Endothelial cell of umbilical vein (primary cell): ENCODE measurements at regions not wholly inside any gene's neighbourhood (a gene's known extent, or its start where the extent isn't known, plus 50 kb on each side); places are given as distances from the start of the nearest gene placed in this dataset.

Experiments used
- BruUV-seq: library from RNA; stranded (reverse); fragments of 400-500 nt; replicated peaks from 2 replicates; lab custom pipeline; 2021; lab: Mats Ljungman, UMichigan
- CTCF ChIA-PET: fragments of 300-600, 350-600 bp; sonication (Branson Sonifier 250); formaldehyde crosslinking; loops from one replicate; lab custom pipeline; 2021; ENCODE audit warnings: antibody characterized with exemption, inconsistent platforms; lab: Charles Lee
- POLR2A ChIA-PET: fragments of 300-600, 350-600 bp; sonication (Branson Sonifier 250); formaldehyde crosslinking; loops from one replicate; lab custom pipeline; 2021; ENCODE audit warnings: antibody characterized with exemption, inconsistent platforms; lab: Charles Lee
- DNase-seq: peaks from one replicate; pipeline ENCODE4 v3.0.0-alpha.2; 2011; ENCODE audit warnings: low read depth, low spot score
- FAIRE-seq: peaks from 2 replicates; lab custom pipeline; 2011; peaks lifted over from hg19 to GRCh38; lab: Jason Lieb, UNC
- H2AFZ ChIP-seq: 2 replicates; pipeline ENCODE4 v1.6.0; 2012; ENCODE audit warnings: low read depth, low read length, control low read depth, inconsistent platforms
- H3K27ac ChIP-seq: 2 replicates; pipeline ENCODE4 v1.5.1; 2011; ENCODE audit warnings: low read depth, mild to moderate bottlenecking, control low read depth, low read length, moderate library complexity; ENCODE audit not compliant: insufficient read depth
- H3K27me3 ChIP-seq, 2 experiments: 2 replicates each; pipeline versions ENCODE4 v1.6.0 to v1.6.1; 2011; ENCODE audit warnings: low read length in 2 of 2, mixed read lengths in 1 of 2; ENCODE audit not compliant: control insufficient read depth in 2 of 2, insufficient read depth in 2 of 2
- H3K36me3 ChIP-seq, 2 experiments: 2 replicates in 1 of 2; 3 replicates in 1 of 2; pipeline ENCODE4 v1.5.1; 2011; ENCODE audit warnings: low read length in 2 of 2, mild to moderate bottlenecking in 1 of 2, moderate library complexity in 1 of 2; ENCODE audit not compliant: control insufficient read depth in 2 of 2, insufficient read depth in 2 of 2; ENCODE audit errors: extremely low read depth in 1 of 2
- H3K4me1 ChIP-seq: 3 replicates; pipeline ENCODE4 v1.5.1; 2011; ENCODE audit warnings: mild to moderate bottlenecking, low read length; ENCODE audit not compliant: control insufficient read depth, insufficient read depth; ENCODE audit errors: extremely low read depth
- H3K4me2 ChIP-seq: 2 replicates; pipeline ENCODE4 v1.6.1; 2011; ENCODE audit warnings: low read length, control low read depth, mixed read lengths; ENCODE audit not compliant: insufficient read depth
- H3K4me3 ChIP-seq, 3 experiments: fragments of 200-600 bp in 1 of 3; sonication (generic), shearing (Covaris generic) in 1 of 3; replicated peaks in 1 of 3; 2 replicates each; pipeline ENCODE4 v1.5.1; 2011 to 2016; ENCODE audit warnings: control low read depth in 3 of 3, low read length in 3 of 3, mild to moderate bottlenecking in 2 of 3, inconsistent platforms in 1 of 3, low read depth in 1 of 3, moderate library complexity in 1 of 3; ENCODE audit not compliant: insufficient read depth in 1 of 3
- H3K79me2 ChIP-seq: 2 replicates; pipeline ENCODE4 v1.6.0; 2012; ENCODE audit warnings: low read length, inconsistent platforms; ENCODE audit not compliant: control insufficient read depth, insufficient read depth
- H3K9ac ChIP-seq: replicated peaks from 2 replicates; pipeline ENCODE3; 2011; ENCODE audit warnings: low read length, control low read depth; ENCODE audit not compliant: insufficient read depth; ENCODE audit errors: extremely low read depth
- H3K9me1 ChIP-seq: replicated peaks from 3 replicates; pipeline ENCODE4 v1.6.0; 2011; ENCODE audit warnings: mild to moderate bottlenecking, low read length; ENCODE audit not compliant: control insufficient read depth, insufficient read depth; ENCODE audit errors: extremely low read depth
- H3K9me3 ChIP-seq: replicated peaks from 2 replicates; pipeline ENCODE4 v1.5.1; 2012; ENCODE audit warnings: low read length, inconsistent platforms; ENCODE audit not compliant: control insufficient read depth, insufficient read depth
- H4K20me1 ChIP-seq: replicated peaks from 2 replicates; pipeline ENCODE3; 2011; ENCODE audit warnings: mild to moderate bottlenecking, low read length; ENCODE audit not compliant: control insufficient read depth, insufficient read depth; ENCODE audit errors: extremely low read depth
- CTCF ChIP-seq, 2 donors: IDR thresholded peaks; 1 replicate in 1 of 2; 2 replicates in 1 of 2; pipeline ENCODE4 v1.5.1; 2011; ENCODE audit warnings: low read length in 2 of 2, mild to moderate bottlenecking in 2 of 2, moderate library complexity in 2 of 2, control low read depth in 1 of 2, inconsistent platforms in 1 of 2, low read depth in 1 of 2; ENCODE audit not compliant: insufficient read depth in 1 of 2; ENCODE audit errors: extremely low read depth in 1 of 2
- EZH2 ChIP-seq: IDR thresholded peaks from 2 replicates; pipeline ENCODE4 v1.6.1; 2012; ENCODE audit warnings: borderline replicate concordance, low read depth, mild to moderate bottlenecking, moderate library complexity, low read length, inconsistent platforms; ENCODE audit not compliant: severe bottlenecking
- FOS ChIP-seq: IDR thresholded peaks from 2 replicates; pipeline ENCODE4 v1.6.1; 2011; ENCODE audit warnings: mild to moderate bottlenecking, low read length, moderate library complexity, borderline replicate concordance; ENCODE audit not compliant: insufficient read depth
- GATA2 ChIP-seq: IDR thresholded peaks from 2 replicates; pipeline ENCODE4 v1.7.0; 2011; ENCODE audit warnings: low read depth, mild to moderate bottlenecking, moderate library complexity, mixed read lengths, low read length; ENCODE audit not compliant: insufficient read length, insufficient read depth
- JUN ChIP-seq: IDR thresholded peaks from 2 replicates; pipeline ENCODE4 v1.6.1; 2011; ENCODE audit warnings: borderline replicate concordance, low read depth; ENCODE audit not compliant: insufficient read length, insufficient read depth
- MAX ChIP-seq: IDR thresholded peaks from 2 replicates; pipeline ENCODE4 v1.6.1; 2011; ENCODE audit not compliant: insufficient read depth, insufficient read length
- MYC ChIP-seq: IDR thresholded peaks from one replicate; pipeline ENCODE4 v1.6.1; 2011; ENCODE audit warnings: mild to moderate bottlenecking, low read depth, low read length
- POLR2A ChIP-seq: IDR thresholded peaks from 2 replicates; pipeline ENCODE4 v1.6.1; 2012; ENCODE audit warnings: low read depth, mild to moderate bottlenecking, control low read depth, low read length
- POLR2AphosphoS5 ChIP-seq: IDR thresholded peaks from 2 replicates; pipeline ENCODE4 v1.6.1; 2012; ENCODE audit warnings: low read depth, mild to moderate bottlenecking, control low read depth, low read length, moderate library complexity; ENCODE audit not compliant: insufficient read depth
- dilution Hi-C: fragments of 300-500 bp; cut with MboI; formaldehyde crosslinking; loops from one replicate; pipeline ENCODE4 v1.15.0; 2019; ENCODE audit warnings: low sequenced_read_pairs; ENCODE audit not compliant: extremely low pct_ligation_motif_present
- intact Hi-C: fragments of 100-400 bp; cut with micrococcal nuclease; formaldehyde crosslinking; loops from one replicate; pipeline ENCODE4 v1.10.0; 2022

- BruUV-seq = no TSS peak
- DNase-seq (no peak), FAIRE-seq (no peak)
- Histone ChIP-seq H3K4me2 (no peak overlapping the region), H3K27ac (no peak overlapping the region), H3K27me3 (no peaks in the 10 kb centered on the region), H4K20me1 (no peaks in the 10 kb centered on the region), H3K9ac (no peak overlapping the region), H3K79me2 (no peaks in the 10 kb centered on the region), H3K9me3 (peaks cover 2% of the 10 kb centered on the region), H3K4me1 (no peaks in the 10 kb centered on the region), H3K36me3 (no peaks in the 10 kb centered on the region), H3K4me3 (no peak overlapping the region), H3K9me1 (no peaks in the 10 kb centered on the region), H2AFZ (no peak overlapping the region)
- CTCF ChIA-PET = no interaction called here
- POLR2A ChIA-PET = no interaction called here
- intact Hi-C loops (no loop called here), dilution Hi-C loops (no loop called here)
- TF ChIP-seq MYC (no peak), FOS (no peak), POLR2A (no peak), GATA2 (no peak), EZH2 (no peak), POLR2AphosphoS5 (no peak), JUN (no peak), MAX (no peak), CTCF (IDR thresholded peaks at IDR 0.05; ENCODE audit: extremely low read depth in 1 of 2, insufficient read depth in 1 of 2, low read depth in 1 of 2, low read length in 2 of 2) (no peak)
Measured at GRCh38 chr17:73940511-73940910, 263.0 kb upstream of the RPL38 start.
